H9 (cell line): ENCODE measurements at regions not wholly inside any gene's neighbourhood (a gene's known extent, or its start where the extent isn't known, plus 50 kb on each side); places are given as distances from the start of the nearest gene placed in this dataset.

Experiments
- DNase-seq: peaks from one replicate; pipeline ENCODE4 v3.0.0-alpha.2; 2017
- H2AFZ ChIP-seq: one replicate; pipeline ENCODE4 v1.6.1; 2013; ENCODE audit warnings: mild to moderate bottlenecking, low read length, control low read depth, moderate library complexity
- H2AK5ac ChIP-seq: 2 replicates; pipeline ENCODE4 v1.6.1; 2013; ENCODE audit warnings: low read length, control low read depth, mixed read lengths; ENCODE audit not compliant: insufficient read length
- H2BK120ac ChIP-seq: one replicate; pipeline ENCODE4 v1.6.1; 2013; ENCODE audit warnings: low read depth, mild to moderate bottlenecking, low read length, control low read depth, inconsistent platforms; ENCODE audit not compliant: poor library complexity, severe bottlenecking
- H2BK12ac ChIP-seq: 2 replicates; pipeline ENCODE4 v1.6.1; 2013; ENCODE audit warnings: low read length, control low read depth, mixed read lengths, low read depth; ENCODE audit not compliant: insufficient read length
- H2BK15ac ChIP-seq: 2 replicates; pipeline ENCODE4 v1.6.1; 2013; ENCODE audit warnings: low read depth, low read length, control low read depth
- H2BK20ac ChIP-seq: one replicate; pipeline ENCODE4 v1.6.1; 2013; ENCODE audit warnings: low read depth, mild to moderate bottlenecking, low read length, control low read depth, inconsistent platforms; ENCODE audit not compliant: poor library complexity, severe bottlenecking
- H2BK5ac ChIP-seq: 2 replicates; pipeline ENCODE4 v1.6.1; 2013; ENCODE audit warnings: low read length, control low read depth, mixed read lengths; ENCODE audit not compliant: insufficient read length
- H3K14ac ChIP-seq: 2 replicates; pipeline ENCODE4 v1.6.1; 2013; ENCODE audit warnings: low read length, control low read depth; ENCODE audit not compliant: insufficient read depth
- H3K18ac ChIP-seq: 2 replicates; pipeline ENCODE4 v1.6.1; 2013; ENCODE audit warnings: low read depth, mild to moderate bottlenecking, mixed read lengths, low read length, control low read depth; ENCODE audit not compliant: insufficient read length
- H3K23ac ChIP-seq: 2 replicates; pipeline ENCODE4 v1.6.1; 2013; ENCODE audit warnings: low read length, control low read depth, mixed read lengths, low read depth; ENCODE audit not compliant: insufficient read length
- H3K23me2 ChIP-seq: 2 replicates; pipeline ENCODE4 v1.6.1; 2013; ENCODE audit warnings: low read depth, mild to moderate bottlenecking, mixed read lengths, low read length, control low read depth; ENCODE audit not compliant: insufficient read length, poor library complexity, severe bottlenecking
- H3K27ac ChIP-seq: 2 replicates; pipeline ENCODE4 v1.5.1; 2013; ENCODE audit warnings: low read length, control low read depth, mixed read lengths, low read depth; ENCODE audit not compliant: insufficient read length
- H3K27me3 ChIP-seq: 2 replicates; pipeline ENCODE4 v1.6.1; 2013; ENCODE audit warnings: low read length, control low read depth, inconsistent platforms; ENCODE audit not compliant: insufficient read depth
- H3K4ac ChIP-seq: 2 replicates; pipeline ENCODE4 v1.6.1; 2013; ENCODE audit warnings: low read depth, mild to moderate bottlenecking, control low read depth, inconsistent platforms, low read length, moderate library complexity
- H3K4me1 ChIP-seq: 2 replicates; pipeline ENCODE4 v1.6.1; 2013; ENCODE audit warnings: low read length, control low read depth, inconsistent platforms; ENCODE audit not compliant: insufficient read depth
- H3K4me2 ChIP-seq: 2 replicates; pipeline ENCODE4 v1.6.1; 2013; ENCODE audit warnings: low read length, control low read depth, mixed read lengths; ENCODE audit not compliant: insufficient read length, insufficient read depth
- H3K56ac ChIP-seq: 2 replicates; pipeline ENCODE4 v1.6.1; 2013; ENCODE audit warnings: low read depth, mild to moderate bottlenecking, mixed read lengths, low read length, control low read depth; ENCODE audit not compliant: insufficient read length
- H3K79me1 ChIP-seq: 2 replicates; pipeline ENCODE4 v1.6.1; 2013; ENCODE audit warnings: low read depth, mild to moderate bottlenecking, moderate library complexity, low read length, control low read depth, inconsistent platforms; ENCODE audit not compliant: insufficient read depth, poor library complexity, severe bottlenecking
- H3K79me2 ChIP-seq: 2 replicates; pipeline ENCODE4 v1.6.1; 2013; ENCODE audit warnings: low read length, control low read depth, inconsistent platforms; ENCODE audit not compliant: insufficient read depth
- H3K9ac ChIP-seq: 2 replicates; pipeline ENCODE4 v1.6.1; 2013; ENCODE audit warnings: low read length, control low read depth, mixed read lengths; ENCODE audit not compliant: insufficient read length; ENCODE audit errors: extremely low read depth
- H3K9me3 ChIP-seq: one replicate; pipeline ENCODE4 v1.6.1; 2013; ENCODE audit warnings: low read depth, low read length, inconsistent platforms; ENCODE audit not compliant: control insufficient read depth
- H3T11ph ChIP-seq: one replicate; pipeline ENCODE4 v1.6.1; 2013; ENCODE audit warnings: mild to moderate bottlenecking, low read length, control low read depth, inconsistent platforms
- H4K20me1 ChIP-seq: one replicate; pipeline ENCODE4 v1.6.1; 2013; ENCODE audit not compliant: control insufficient read depth, insufficient read length, insufficient read depth
- H4K5ac ChIP-seq: 2 replicates; pipeline ENCODE4 v1.6.1; 2013; ENCODE audit warnings: low read depth, mild to moderate bottlenecking, mixed read lengths, low read length, control low read depth; ENCODE audit not compliant: insufficient read length
- H4K8ac ChIP-seq: replicated peaks from 2 replicates; pipeline ENCODE4 v1.6.1; 2013; ENCODE audit warnings: low read length, control low read depth, mixed read lengths, low read depth; ENCODE audit not compliant: insufficient read length
- H4K91ac ChIP-seq: 2 replicates; pipeline ENCODE4 v1.6.1; 2013; ENCODE audit warnings: low read depth, mild to moderate bottlenecking, moderate library complexity, mixed read lengths, low read length, control low read depth; ENCODE audit not compliant: insufficient read length
- H3K27ac Mint-ChIP-seq, 3 experiments: 2 replicates in 2 of 3; 3 replicates in 1 of 3; pipeline ENCODE4 v1.8.0; 2020 to 2021; ENCODE audit warnings: mixed read lengths in 3 of 3, mild to moderate bottlenecking in 1 of 3, moderate library complexity in 1 of 3
- H3K27me3 Mint-ChIP-seq: 2 replicates; pipeline ENCODE4 v1.8.0; 2021; ENCODE audit warnings: low read depth, mild to moderate bottlenecking, moderate library complexity, mixed read lengths
- H3K36me3 Mint-ChIP-seq, 3 experiments: 2 replicates in 2 of 3; 3 replicates in 1 of 3; pipeline ENCODE4 v1.8.0; 2020 to 2021; ENCODE audit warnings: low read depth in 3 of 3, mixed read lengths in 3 of 3; ENCODE audit not compliant: insufficient read depth in 1 of 3
- H3K4me1 Mint-ChIP-seq, 2 experiments: 2 replicates each; pipeline ENCODE4 v1.8.0; 2020; ENCODE audit warnings: mixed read lengths in 2 of 2
- H3K4me3 Mint-ChIP-seq, 2 experiments: 2 replicates in 1 of 2; 3 replicates in 1 of 2; pipeline ENCODE4 v1.8.0; 2020 to 2021; ENCODE audit warnings: mild to moderate bottlenecking in 2 of 2, mixed read lengths in 2 of 2, moderate library complexity in 1 of 2
- H3K9me3 Mint-ChIP-seq, 2 experiments: 2 replicates in 1 of 2; 3 replicates in 1 of 2; pipeline ENCODE4 v1.8.0; 2020; ENCODE audit warnings: mild to moderate bottlenecking in 2 of 2, mixed read lengths in 2 of 2, moderate library complexity in 1 of 2
- CTCF ChIP-seq: fragments of 200-600 bp; sonication (generic); conservative IDR thresholded peaks from 3 replicates; pipeline ENCODE4 v1.8.0; 2021; ENCODE audit warnings: antibody characterized with exemption, mild to moderate bottlenecking
- WGBS: extraction: QIAGEN DNeasy Blood & Tissue Kit; methylation state at CpG from one replicate; pipeline ENCODE4 v1.1.7; 2013; ENCODE audit warnings: missing lambda C conversion rate, low lambda C conversion rate, mixed read lengths; ENCODE audit not compliant: insufficient read length; ENCODE audit errors: extremely low coverage; 5-methylcytosine and 5-hydroxymethylcytosine counted together

- Histone ChIP-seq H3K79me2 (no peaks in the 10 kb centered on the region), H3K4ac (no peak overlapping the region), H2AK5ac (no peak overlapping the region), H3K23me2 (no peaks in the 10 kb centered on the region), H3K56ac (no peak overlapping the region), H2BK20ac (no peak overlapping the region), H3K9ac (no peak overlapping the region), H3K27ac (no peak overlapping the region), H3K4me1 (no peaks in the 10 kb centered on the region; the same call in 1 of the 2 replicates), H3K79me1 (no peaks in the 10 kb centered on the region), H3K14ac (no peak overlapping the region), H3K9me3 (no peaks in the 10 kb centered on the region), H4K91ac (no peak overlapping the region), H3K23ac (no peak overlapping the region), H3K27me3 (no peaks in the 10 kb centered on the region), H4K5ac (no peak overlapping the region), H2BK120ac (no peak overlapping the region), H2BK15ac (no peak overlapping the region), H3T11ph (no peak overlapping the region), H2AFZ (no peak overlapping the region), H2BK5ac (no peak overlapping the region), H4K20me1 (no peaks in the 10 kb centered on the region), H3K18ac (no peak overlapping the region), H2BK12ac (no peak overlapping the region), H3K4me2 (no peak overlapping the region), H4K8ac (no peak overlapping the region)
- no peak overlapping the region for H3K27ac Mint-ChIP-seq
- no CpG with 5 or more reads among the region's 2 CpGs for WGBS
- no peak for TF ChIP-seq CTCF
- no peaks in the 10 kb centered on the region for H3K9me3 Mint-ChIP-seq
- DNase-seq: no peak
- H3K4me3 Mint-ChIP-seq: no peak overlapping the region
- H3K27me3 Mint-ChIP-seq: no peaks in the 10 kb centered on the region
- 0 out of 4 replicates have a peak, but pooled peaks cover 0 to 3% of the 10 kb centered on the region in 2 experiments for H3K4me1 Mint-ChIP-seq
- peaks cover 0 to 5% (median 0%) of the 10 kb centered on the region in 3 experiments; a peak in 2 of 7 replicates for H3K36me3 Mint-ChIP-seq
These were observed 65.4 kb upstream of the ZNF92 start for GRCh38 chr7:65308300-65308678.
